PFSK-1 (cell line): ENCODE measurements at regions not wholly inside any gene's neighbourhood (a gene's known extent, or its start where the extent isn't known, plus 50 kb on each side); places are given as distances from the start of the nearest gene placed in this dataset.

Experiments
- FOXP2 ChIP-seq: optimal IDR thresholded peaks from 2 replicates; pipeline ENCODE3; 2011; ENCODE audit warnings: borderline replicate concordance, control low read depth, inconsistent platforms; ENCODE audit not compliant: insufficient read depth; ENCODE audit errors: extremely low read length, extremely low read depth
- POLR2AphosphoS5 ChIP-seq: IDR thresholded peaks from 2 replicates; pipeline ENCODE4 v1.6.1; 2012; ENCODE audit warnings: low read depth, mild to moderate bottlenecking, control low read depth, low read length, moderate library complexity
- REST ChIP-seq, 2 experiments: IDR thresholded peaks; 2 replicates each; pipeline versions ENCODE4 v1.6.1 to v1.8.0; 2011 to 2012; ENCODE audit warnings: low read depth in 2 of 2, low read length in 2 of 2, control low read depth in 1 of 2, inconsistent platforms in 1 of 2, mild to moderate bottlenecking in 1 of 2, moderate library complexity in 1 of 2; ENCODE audit not compliant: insufficient read depth in 1 of 2
- SIN3A ChIP-seq: IDR thresholded peaks from 2 replicates; pipeline ENCODE4 v1.6.1; 2012; ENCODE audit warnings: mild to moderate bottlenecking, low read length, moderate library complexity, borderline replicate concordance; ENCODE audit not compliant: insufficient read depth
- TAF1 ChIP-seq: IDR thresholded peaks from 2 replicates; pipeline ENCODE4 v1.6.1; 2012; ENCODE audit warnings: low read length, control low read depth, borderline replicate concordance; ENCODE audit not compliant: insufficient read depth

- TF ChIP-seq SIN3A (no peak), POLR2AphosphoS5 (no peak), TAF1 (no peak), REST (IDR thresholded peaks at IDR 0.05; ENCODE audit: insufficient read depth in 1 of 2, low read depth in 2 of 2, low read length in 2 of 2) (no peak), FOXP2 (no peak)
Observed at GRCh38 chr12:113643177-113643974, 171.7 kb upstream of the LHX5 start.

DNA sequence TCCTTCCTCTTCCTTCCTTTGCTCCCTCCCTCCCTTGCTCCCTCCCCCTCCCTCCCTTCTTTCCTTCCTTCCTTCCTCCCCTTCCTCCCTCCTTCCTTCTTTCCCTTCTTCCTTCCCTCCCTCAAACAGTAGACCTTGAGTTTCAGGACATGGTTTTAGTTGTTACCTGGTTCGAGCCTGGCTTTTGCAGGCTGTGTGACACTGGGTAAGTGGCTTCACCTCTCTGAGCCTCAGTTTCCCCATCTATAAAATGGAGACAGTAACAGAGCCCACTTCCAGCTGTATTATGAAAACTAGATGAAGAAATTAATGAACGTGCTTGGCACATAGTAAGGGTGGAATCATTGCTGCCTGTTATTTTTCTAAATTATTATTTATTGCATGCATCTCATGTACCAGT is 171.0 kb upstream of the LHX5 start:
- TF ChIP-seq TAF1 (no peak), SIN3A (no peak), POLR2AphosphoS5 (no peak), FOXP2 (no peak), REST (IDR thresholded peaks at IDR 0.05; ENCODE audit: insufficient read depth in 1 of 2, low read depth in 2 of 2, low read length in 2 of 2) (no peak)

GRCh38 chr12:113642216-113642615 is 170.5 kb upstream of the LHX5 start:
- TF ChIP-seq SIN3A (no peak), POLR2AphosphoS5 (no peak), REST (IDR thresholded peaks at IDR 0.05; ENCODE audit: insufficient read depth in 1 of 2, low read depth in 2 of 2, low read length in 2 of 2) (no peak), FOXP2 (no peak), TAF1 (no peak)

DNA sequence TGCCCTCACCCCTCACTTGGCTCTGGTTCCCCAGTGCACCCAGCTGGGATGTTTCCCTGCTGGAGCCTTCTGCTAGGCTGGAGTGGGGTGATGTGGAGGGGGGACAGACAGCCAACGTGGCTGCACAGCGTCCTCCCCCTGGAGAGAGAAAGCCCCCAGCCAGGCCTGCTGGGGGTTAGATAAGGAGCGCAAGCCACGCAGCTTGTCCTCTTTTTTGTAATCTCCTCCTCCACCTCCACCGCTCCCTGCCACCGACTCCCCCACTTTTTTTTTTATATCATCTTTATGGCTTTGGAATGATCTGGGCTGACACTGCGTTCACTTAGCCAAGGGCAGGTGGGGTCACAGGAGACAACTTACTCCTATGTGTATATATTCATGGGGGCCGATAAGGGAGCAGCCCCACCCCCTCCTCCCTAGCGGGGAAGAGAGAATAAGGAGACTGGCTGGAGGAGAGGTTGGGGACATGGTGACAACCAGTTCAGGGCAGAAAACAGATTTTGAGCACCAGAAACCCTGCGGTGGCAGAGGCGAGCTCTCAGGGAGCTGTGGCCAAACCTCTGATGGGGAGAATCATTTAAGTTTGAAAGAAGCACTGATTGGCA is 169.9 kb upstream of the LHX5 start:
- TF ChIP-seq POLR2AphosphoS5 = no peak
- no peak for TF ChIP-seq REST (IDR thresholded peaks at IDR 0.05; ENCODE audit: insufficient read depth in 1 of 2, low read depth in 2 of 2, low read length in 2 of 2)
- no peak for TF ChIP-seq TAF1
- TF ChIP-seq FOXP2 = no peak
- no peak for TF ChIP-seq SIN3A
